HG03045 (cell line): ENCODE measurements at regions not wholly inside any gene's neighbourhood (a gene's known extent, or its start where the extent isn't known, plus 50 kb on each side); places are given as distances from the start of the nearest gene placed in this dataset.

ENCODE experiments used
- ATAC-seq: cut with Tn5 transposase; IDR thresholded peaks from one replicate; pipeline ENCODE4 v1.9.1; 2021; ENCODE audit warnings: mild to moderate bottlenecking, moderate library complexity; ENCODE audit not compliant: unreplicated experiment

DNA sequence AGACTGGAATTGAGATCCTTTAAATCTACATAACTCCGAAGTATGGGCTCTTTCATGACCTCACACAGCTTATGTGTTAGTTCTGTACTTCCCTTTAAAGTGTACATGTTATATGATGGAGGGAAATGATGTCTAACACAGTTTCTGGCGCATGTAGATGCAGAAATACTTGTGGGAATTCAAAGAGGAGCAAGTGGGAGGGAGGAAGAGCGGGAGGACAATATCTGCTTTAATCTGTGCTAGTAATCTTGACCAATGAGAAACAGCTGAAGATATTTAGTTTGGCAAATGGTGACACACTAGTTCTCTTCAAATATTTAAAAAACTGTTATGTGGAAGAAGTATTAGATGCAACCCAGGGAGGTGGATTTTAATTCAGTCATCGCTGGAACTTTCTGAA, 62.9 kb upstream of the PLEKHG1 start:
- no peak for ATAC-seq

DNA sequence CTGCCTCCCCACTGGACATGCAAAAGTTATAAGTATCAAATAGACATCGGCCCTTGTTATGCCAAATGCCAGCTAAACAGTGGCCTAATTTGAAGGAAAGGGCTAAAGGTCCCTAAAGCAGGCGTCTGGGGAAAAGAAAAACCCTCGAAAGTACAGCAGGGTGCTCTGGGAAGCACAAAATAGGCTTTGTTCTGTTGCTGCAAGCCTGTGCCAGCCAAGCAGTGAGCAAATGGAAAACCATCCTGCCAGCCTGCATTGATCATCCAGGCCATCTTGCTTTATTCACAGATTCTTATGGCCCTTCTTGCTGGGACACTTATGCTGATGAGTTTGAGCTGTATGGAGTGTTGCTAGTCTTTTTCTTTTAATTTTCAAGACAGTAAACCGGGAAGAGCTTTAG, 62.2 kb upstream of the PLEKHG1 start:
- no peak for ATAC-seq

DNA sequence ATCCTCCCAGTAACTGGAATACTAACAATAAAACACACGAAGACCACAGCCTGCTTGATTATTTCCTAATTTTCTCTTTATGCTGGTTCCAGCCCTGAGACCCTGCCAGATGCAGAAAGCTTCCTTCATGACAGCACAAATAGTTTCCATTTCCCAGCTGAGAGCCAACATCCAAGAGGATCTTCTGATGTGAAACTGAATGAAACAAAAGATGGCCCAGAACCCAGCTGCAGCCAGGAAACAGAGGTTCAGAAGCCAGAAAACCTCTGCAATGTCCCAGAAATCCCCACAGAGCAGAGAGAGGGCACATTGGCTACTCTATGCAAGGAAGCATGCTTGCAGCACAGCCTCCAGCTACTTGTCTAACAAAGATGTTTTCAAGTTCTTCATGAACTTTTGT, 61.8 kb upstream of the PLEKHG1 start:
- no peak for ATAC-seq

DNA sequence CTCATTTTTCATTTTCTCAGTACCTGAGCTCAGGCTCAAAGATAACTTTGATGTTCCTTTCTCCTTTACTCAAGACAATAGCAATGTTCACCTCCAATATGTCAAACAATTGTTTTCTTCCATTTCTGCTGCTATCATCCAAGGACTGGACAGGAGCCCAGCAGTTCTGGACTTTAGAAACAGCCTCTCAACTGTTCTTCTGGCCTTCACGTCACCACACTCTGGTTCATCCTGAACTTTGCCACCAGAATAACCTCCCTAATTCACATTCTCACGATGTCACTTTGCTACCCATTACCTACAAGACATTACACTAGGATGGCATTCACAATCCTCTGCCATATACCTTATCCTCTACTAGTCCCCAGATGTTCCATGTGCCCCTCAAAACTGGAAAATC, 60.6 kb upstream of the PLEKHG1 start:
- no peak for ATAC-seq

DNA sequence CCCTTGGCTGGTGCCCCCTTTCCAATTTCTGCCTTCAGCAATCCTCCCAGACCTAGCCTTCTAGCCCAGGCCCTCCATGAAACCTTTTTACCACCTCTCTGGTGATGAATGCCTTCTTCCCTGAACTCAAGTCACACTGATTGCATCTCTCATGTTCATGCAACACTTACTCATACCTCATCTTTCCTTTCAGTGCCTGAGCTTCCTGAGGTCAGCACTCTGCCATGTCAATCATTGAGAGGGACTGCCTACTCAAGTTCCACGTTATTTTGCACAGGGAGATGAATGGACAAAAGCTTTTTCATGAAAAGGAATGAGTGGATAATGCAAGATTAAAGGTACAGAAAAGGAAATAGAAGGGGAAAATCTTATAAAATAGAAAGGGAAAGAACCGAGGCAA, 60.1 kb upstream of the PLEKHG1 start:
- no peak for ATAC-seq

DNA sequence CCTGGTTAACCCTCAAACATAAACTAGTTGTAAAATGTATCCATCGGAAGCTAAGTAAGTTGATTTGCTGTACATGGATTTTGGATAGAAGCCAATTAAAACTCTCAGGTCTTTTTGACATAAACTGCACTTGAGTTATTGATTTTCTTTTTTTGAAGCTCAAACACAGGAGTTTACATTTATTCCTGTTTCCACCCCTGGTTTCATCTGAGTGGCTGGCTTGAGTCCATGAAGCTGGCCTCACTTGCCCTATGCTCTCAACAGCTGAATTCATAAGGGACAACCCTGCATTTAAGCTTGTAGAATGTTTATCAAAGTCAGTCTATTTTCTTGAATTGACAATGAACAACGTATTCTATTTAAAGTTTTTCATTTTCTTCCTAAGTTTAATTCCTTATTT, 58.1 kb upstream of the PLEKHG1 start:
- ATAC-seq: no peak

DNA sequence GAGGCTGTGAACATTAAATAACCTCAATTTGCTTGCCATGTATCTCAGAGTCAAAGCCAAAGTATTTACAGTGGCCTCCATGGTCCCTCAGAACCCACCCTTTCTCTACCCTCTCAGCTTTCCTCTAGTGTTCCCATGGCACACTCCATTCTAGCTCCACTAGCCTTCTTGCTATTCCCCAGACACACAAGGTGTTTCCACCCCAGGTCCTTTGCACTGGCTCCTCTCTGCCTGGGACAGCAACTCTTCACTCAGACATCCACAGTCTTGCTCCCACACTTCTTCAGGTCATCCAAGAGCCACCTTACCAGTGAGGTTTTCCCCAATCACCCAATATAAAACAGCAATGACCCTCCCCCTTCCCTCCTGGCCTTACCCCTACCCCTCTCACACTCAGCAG, 56.5 kb upstream of the PLEKHG1 start:
- ATAC-seq: no peak

DNA sequence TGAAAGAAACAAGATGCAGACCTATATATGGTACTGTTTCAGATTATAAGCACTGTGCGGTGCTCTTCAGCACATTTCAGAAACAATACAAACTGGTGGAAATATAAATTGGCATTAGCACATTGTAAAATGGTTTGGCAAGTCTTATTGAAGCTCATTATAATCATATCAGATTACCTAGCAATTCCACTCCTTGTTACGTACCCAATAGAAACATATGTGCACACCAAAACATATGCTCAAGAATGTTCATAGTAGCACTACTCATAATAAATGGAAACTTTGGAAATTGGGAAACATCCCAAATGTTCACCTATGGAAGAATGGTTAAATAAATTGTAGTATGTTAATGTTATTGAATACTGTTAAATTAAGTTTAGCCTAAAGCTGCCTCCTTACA, 54.9 kb upstream of the PLEKHG1 start:
- no peak for ATAC-seq

DNA sequence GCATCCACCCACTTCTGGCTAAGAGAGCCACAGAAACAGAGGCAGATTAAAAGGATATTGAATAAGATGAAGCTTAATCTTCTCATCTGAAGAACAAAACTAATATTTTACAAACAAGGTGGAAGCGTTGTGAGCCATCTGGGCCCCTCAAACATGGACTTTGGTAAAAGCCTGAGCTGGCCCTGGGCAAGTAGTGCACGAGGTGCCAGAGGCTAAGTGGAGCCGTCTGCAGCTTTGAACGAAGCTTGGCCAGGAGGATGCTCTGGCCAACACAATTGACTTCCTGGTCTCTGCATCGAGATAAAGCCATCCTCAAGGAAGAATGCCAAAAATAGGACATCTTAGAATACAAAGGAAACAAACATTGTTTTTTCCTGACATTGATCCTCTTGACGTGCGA, 53.2 kb upstream of the PLEKHG1 start:
- no peak for ATAC-seq

DNA sequence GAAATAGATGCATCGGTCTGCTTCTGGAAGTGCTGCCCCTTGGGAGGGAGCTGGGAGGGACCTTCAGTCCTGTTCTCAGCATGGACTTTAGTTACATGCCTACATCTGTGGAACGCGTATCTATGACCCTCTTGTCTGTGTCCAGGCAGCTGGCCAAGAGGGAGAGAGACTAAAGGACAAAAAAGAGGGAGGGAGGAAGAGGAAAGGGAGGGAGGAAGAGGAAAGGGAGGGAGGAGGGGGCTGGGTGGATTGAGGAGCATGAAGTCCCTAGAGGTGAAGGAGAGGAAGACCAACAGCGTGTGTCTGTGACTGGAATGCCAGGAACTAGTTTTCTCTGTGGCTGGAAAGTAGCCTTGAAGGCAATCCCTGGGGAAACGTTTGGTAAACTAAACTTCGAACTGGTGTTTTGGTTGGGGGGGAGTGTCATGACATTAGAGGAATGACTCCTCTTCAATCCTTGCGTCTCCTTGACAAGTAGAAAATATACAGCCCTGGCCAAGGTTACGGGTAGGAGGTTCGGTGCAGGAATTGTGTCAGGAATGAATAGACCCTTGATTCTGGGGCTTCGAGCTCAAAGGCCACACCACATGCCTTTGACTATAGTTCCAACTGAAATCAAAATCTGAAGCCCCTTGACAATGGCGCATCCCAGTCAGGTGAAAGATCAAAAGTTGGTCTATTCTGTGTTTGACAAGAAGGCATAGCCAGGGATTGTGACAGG, 52.0 kb upstream of the PLEKHG1 start:
- ATAC-seq: no peak

DNA sequence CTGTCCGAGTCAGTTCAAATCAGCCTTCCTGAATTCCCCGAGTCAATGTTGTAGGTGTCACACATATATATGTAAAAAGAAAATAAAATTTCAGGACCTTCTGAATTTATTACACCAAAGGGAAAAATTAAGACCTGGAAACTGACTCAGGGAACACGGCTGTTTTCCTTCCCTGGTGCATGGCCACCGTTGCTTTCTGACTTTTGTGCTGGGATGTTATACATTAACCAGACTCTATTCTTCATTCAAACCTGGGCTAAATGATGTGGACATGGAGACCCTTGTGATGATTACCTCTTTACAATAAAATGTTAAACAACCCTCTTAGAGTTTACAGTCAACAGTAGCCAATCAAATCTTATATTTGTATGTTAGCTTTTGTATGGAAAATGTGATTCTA, 51.4 kb upstream of the PLEKHG1 start:
- ATAC-seq: no peak

DNA sequence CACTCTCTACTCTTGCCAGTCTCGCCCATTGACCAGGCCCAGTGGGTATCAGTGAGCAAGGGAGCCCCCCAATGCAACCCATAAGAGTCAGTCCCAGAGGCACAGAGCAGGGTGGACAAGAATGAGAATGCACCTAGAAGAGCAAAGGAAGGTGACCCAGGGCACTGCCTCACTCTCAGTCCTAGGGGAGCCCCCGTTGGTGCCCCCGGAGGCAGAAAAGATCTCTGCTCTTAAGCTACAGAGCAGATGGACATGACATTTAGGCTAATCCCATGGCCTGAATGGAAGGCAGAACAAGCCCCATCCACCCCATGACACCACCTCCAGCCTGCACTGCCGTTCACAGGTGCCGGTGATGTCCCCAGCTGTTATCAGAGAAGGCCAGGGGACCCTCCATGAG, 50.7 kb upstream of the PLEKHG1 start:
- no peak for ATAC-seq

DNA sequence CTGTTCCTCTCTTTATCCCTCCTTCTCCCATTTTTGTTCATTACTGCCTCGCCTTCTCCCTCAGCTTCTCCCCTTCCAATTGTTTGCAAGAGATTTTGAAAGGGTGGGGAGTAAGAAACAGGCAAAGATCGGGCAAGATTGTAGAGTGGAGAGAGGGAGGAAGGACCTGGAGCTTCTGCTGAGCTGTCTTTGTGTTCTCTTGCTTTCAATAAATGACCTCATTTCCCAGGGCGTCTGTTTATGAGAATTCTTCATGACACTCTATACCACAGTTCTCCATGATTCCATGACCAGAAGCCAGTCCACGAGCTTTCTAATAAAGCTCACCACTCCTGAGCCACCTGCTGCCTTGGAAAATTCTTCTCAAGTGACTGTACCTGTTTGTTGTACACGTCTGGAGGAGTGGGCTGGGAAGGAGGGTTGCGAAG, 50.0 kb upstream of the PLEKHG1 start:
- ATAC-seq: no peak
